Naive thymus-derived CD4-positive, alpha-beta T cell (primary cell): ENCODE measurements at regions not wholly inside any gene's neighbourhood (a gene's known extent, or its start where the extent isn't known, plus 50 kb on each side); places are given as distances from the start of the nearest gene placed in this dataset.
"Not testable (repeated sequence)": the region's sequence is repeated elsewhere in the genome, so short reads cannot be mapped to it uniquely, and the experiment has no call there.

Experiments used
- ATAC-seq: fragments of 150-1000 bp; cut with Tn5 transposase; 2 replicates; pipeline ENCODE4 v1.10.0; 2021; ENCODE audit warnings: mild to moderate bottlenecking, moderate library complexity
- CTCF ChIA-PET: fragments of 350-600 bp; sonication (Branson Sonifier 250); formaldehyde crosslinking; loops from one replicate; lab custom pipeline; 2021; ENCODE audit warnings: antibody characterized with exemption; lab: Charles Lee
- POLR2A ChIA-PET: fragments of 350-600 bp; sonication (Branson Sonifier 250); formaldehyde crosslinking; loops from one replicate; lab custom pipeline; 2021; ENCODE audit warnings: antibody characterized with exemption, inconsistent platforms; lab: Charles Lee
- DNase-seq, 9 donors: peaks; one replicate each; pipeline versions ENCODE4 v3.0.0 to v3.0.0-alpha.2; 2020 to 2022; ENCODE audit warnings: mixed read lengths in 1 of 9
- H3K27ac ChIP-seq: one replicate; pipeline ENCODE4 v1.7.0; 2013; ENCODE audit warnings: mild to moderate bottlenecking, low read depth, low read length, moderate library complexity
- H3K27me3 ChIP-seq, 2 donors: one replicate each; pipeline ENCODE4 v1.7.0; 2013; ENCODE audit warnings: low read length in 2 of 2, mild to moderate bottlenecking in 2 of 2, moderate library complexity in 2 of 2; ENCODE audit not compliant: control insufficient read depth in 2 of 2, insufficient read depth in 2 of 2
- H3K36me3 ChIP-seq, 3 experiments: 1 replicate in 2 of 3; 2 replicates in 1 of 3; pipeline ENCODE4 v1.7.0; 2013; ENCODE audit warnings: low read length in 3 of 3, mild to moderate bottlenecking in 3 of 3, moderate library complexity in 1 of 3; ENCODE audit not compliant: insufficient read depth in 3 of 3, control insufficient read depth in 2 of 3
- H3K4me1 ChIP-seq, 2 donors: one replicate each; pipeline ENCODE4 v1.7.0; 2013; ENCODE audit warnings: low read length in 2 of 2, mild to moderate bottlenecking in 2 of 2, moderate library complexity in 1 of 2; ENCODE audit not compliant: control insufficient read depth in 2 of 2, insufficient read depth in 2 of 2
- H3K4me3 ChIP-seq: 2 replicates; pipeline ENCODE4 v1.7.0; 2013; ENCODE audit warnings: mild to moderate bottlenecking, low read length
- H3K9me3 ChIP-seq, 3 experiments: 1 replicate in 2 of 3; 2 replicates in 1 of 3; pipeline ENCODE4 v1.7.0; 2013; ENCODE audit warnings: low read length in 3 of 3; ENCODE audit not compliant: control insufficient read depth in 2 of 3
- H3K27ac Mint-ChIP-seq, 9 donors: one replicate each; pipeline ENCODE4 v1.8.0; 2020 to 2022; ENCODE audit warnings: mixed read lengths in 9 of 9, mild to moderate bottlenecking in 8 of 9, moderate library complexity in 5 of 9, inconsistent platforms in 2 of 9
- H3K27me3 Mint-ChIP-seq, 5 donors: one replicate each; pipeline ENCODE4 v1.8.0; 2021 to 2022; ENCODE audit warnings: mixed read lengths in 5 of 5, mild to moderate bottlenecking in 1 of 5
- H3K36me3 Mint-ChIP-seq, 5 donors: one replicate each; pipeline ENCODE4 v1.8.0; 2020 to 2022; ENCODE audit warnings: mixed read lengths in 5 of 5, mild to moderate bottlenecking in 3 of 5, inconsistent platforms in 1 of 5
- H3K4me1 Mint-ChIP-seq, 7 donors: one replicate each; pipeline ENCODE4 v1.8.0; 2020 to 2022; ENCODE audit warnings: mixed read lengths in 7 of 7, mild to moderate bottlenecking in 3 of 7, inconsistent platforms in 1 of 7
- H3K4me3 Mint-ChIP-seq, 10 donors: one replicate each; pipeline ENCODE4 v1.8.0; 2020 to 2022; ENCODE audit warnings: mild to moderate bottlenecking in 10 of 10, mixed read lengths in 10 of 10, moderate library complexity in 6 of 10, inconsistent platforms in 2 of 10
- H3K9me3 Mint-ChIP-seq, 11 donors: one replicate each; pipeline ENCODE4 v1.8.0; 2020 to 2022; ENCODE audit warnings: mixed read lengths in 11 of 11, mild to moderate bottlenecking in 4 of 11, inconsistent platforms in 1 of 11, moderate library complexity in 1 of 11
- intact Hi-C, 2 donors: fragments of 100-400 bp; cut with micrococcal nuclease; formaldehyde crosslinking; loops; one replicate each; pipeline ENCODE4 v1.15.1; 2023

DNA sequence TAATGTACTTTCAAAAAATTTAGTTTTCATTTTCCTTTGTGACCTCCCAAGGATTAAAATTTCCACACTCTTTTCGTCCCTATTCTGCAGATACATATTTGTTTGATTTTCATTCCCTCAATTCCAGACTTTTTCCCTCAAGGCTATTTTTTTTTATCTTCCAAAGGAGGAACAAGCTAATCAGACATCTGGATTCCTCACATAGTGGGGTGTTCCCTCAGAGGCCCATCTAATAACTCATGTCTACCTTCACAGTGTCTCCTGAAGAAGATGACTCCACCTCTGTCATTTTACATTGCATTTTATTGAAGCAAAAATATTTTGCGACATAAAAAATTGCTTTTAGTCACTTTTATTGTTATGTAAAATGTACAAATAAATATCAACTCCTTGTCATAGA lies 122.2 kb downstream of the RFPL4B start:
- POLR2A ChIA-PET = no interaction called here

DNA sequence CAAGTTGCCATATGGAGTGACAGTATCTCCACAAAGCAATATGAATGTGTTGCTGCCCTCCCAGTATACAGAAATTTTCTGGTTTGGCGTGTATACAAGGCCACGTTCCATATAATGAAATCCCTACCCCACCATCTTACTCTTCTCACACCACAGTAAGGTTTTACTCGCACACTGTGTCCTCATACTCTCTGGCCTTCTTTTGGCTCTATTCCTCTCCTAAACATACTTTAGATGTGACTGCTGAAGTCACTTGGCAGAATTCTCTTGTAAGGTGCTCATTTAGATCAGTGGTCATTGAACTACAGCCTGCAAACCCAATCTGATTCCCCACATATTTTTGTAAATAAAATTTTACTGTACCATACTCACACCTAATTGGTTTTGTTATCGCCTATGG lies 123.2 kb downstream of the RFPL4B start:
- Mint-ChIP-seq H3K27ac (no peak overlapping the region), H3K36me3 (no peaks in the 10 kb centered on the region), H3K9me3 (peaks cover 0 to 4% (median 0%) of the 10 kb centered on the region in 11 donors), H3K4me3 (no peak overlapping the region), H3K4me1 (no peaks in the 10 kb centered on the region), H3K27me3 (no peaks in the 10 kb centered on the region)
- intact Hi-C loops = no loop called here
- ChIA-PET CTCF (no interaction called here), POLR2A (no interaction called here)
- H3K9me3 ChIP-seq = no peaks in the 10 kb centered on the region
- no peak for ATAC-seq
- H3K27me3 ChIP-seq = peaks cover 0 to 4% of the 10 kb centered on the region in 2 donors
- H3K4me1 ChIP-seq = no peaks in the 10 kb centered on the region
- H3K27ac ChIP-seq = no peak overlapping the region
- no peaks in the 10 kb centered on the region for H3K36me3 ChIP-seq
- no peak for DNase-seq
- no peak overlapping the region for H3K4me3 ChIP-seq

More for the DNA sequence above, 122.2 kb downstream of the RFPL4B start:
- Mint-ChIP-seq H3K27ac (no peak overlapping the region), H3K9me3 (peaks cover 0 to 4% (median 0%) of the 10 kb centered on the region in 11 donors), H3K4me1 (no peaks in the 10 kb centered on the region), H3K36me3 (no peaks in the 10 kb centered on the region), H3K4me3 (no peak overlapping the region), H3K27me3 (no peaks in the 10 kb centered on the region)
- H3K4me1 ChIP-seq = no peaks in the 10 kb centered on the region
- DNase-seq (no peak), ATAC-seq (no peak)
- no peak overlapping the region for H3K4me3 ChIP-seq
- H3K36me3 ChIP-seq = no peaks in the 10 kb centered on the region
- no peaks in the 10 kb centered on the region for H3K9me3 ChIP-seq
- H3K27ac ChIP-seq = no peak overlapping the region
- H3K27me3 ChIP-seq = peaks cover 0 to 4% of the 10 kb centered on the region in 2 donors
- CTCF ChIA-PET = no interaction called here
- intact Hi-C loops = no loop called here

DNA sequence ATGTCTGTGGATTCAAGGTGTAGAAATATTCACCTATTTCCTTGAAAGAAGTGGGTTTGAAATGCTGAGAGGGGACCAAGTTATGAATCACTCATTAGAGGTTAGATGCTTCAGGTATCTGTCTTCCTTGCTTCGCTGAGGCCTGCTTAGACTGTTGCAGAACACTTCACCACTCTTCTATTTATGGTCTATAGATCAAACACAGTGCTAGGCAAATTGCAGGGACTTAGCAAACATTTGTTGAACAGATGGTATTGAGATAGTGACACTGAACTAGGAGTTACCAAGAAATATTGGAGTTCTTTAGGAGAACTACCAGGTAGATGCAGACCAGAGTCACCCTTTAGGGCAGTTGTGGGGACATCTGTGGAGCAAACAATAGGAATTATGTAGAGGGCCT lies 123.8 kb downstream of the RFPL4B start:
- H3K36me3 ChIP-seq = no peaks in the 10 kb centered on the region
- no peak overlapping the region for H3K27ac ChIP-seq
- ATAC-seq = no peak
- Mint-ChIP-seq H3K36me3 (no peaks in the 10 kb centered on the region), H3K4me3 (no peak overlapping the region), H3K9me3 (peaks cover 0 to 4% (median 0%) of the 10 kb centered on the region in 11 donors), H3K27me3 (peaks cover 0 to under 1% (median 0%) of the 10 kb centered on the region in 5 donors), H3K4me1 (no peaks in the 10 kb centered on the region), H3K27ac (no peak overlapping the region)
- H3K4me1 ChIP-seq = no peaks in the 10 kb centered on the region
- POLR2A ChIA-PET = no interaction called here
- intact Hi-C loops = no loop called here
- no peak for DNase-seq
- CTCF ChIA-PET = no interaction called here
- no peaks in the 10 kb centered on the region for H3K9me3 ChIP-seq
- no peak overlapping the region for H3K4me3 ChIP-seq
- H3K27me3 ChIP-seq = peaks cover 0 to 4% of the 10 kb centered on the region in 2 donors

DNA sequence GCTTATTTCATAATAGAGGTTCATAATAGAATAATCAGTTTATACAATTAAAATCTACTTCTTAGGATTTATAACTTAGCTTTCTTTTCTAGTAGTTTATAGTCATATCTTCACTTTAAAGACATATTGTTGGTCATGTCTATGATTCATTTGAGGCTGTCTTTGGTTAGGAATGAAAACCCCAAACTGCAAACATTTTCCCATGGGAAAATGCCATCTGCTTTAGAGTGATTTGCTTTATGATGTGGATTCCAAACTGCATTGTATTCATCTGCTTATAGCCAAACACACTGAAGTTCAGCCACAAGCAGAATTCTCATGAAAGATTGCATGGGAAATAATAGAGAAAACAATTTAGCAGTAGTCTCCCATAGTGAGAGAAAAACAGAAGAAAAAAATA lies 128.0 kb downstream of the RFPL4B start:
- intact Hi-C loops = no loop called here
- POLR2A ChIA-PET = no interaction called here

DNA sequence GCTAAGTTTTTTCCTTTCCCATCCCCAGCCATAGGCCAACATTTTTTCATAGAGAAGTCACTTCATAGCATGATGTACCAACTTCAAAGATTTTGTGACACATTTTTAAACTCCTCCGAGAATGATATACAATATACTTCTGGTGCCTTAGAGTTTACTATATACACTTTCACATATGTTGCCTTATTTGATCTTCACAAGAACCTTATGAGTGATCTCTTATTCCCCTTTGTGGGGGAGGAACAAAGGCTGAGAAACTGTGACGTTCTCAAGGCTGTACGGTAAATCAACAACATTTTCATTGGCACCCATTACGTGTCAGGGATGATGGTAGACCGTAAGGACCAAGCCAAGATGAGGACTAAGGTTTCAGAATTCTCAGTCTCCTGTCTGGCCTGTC lies 130.0 kb downstream of the RFPL4B start:
- H3K4me3 ChIP-seq = no peak overlapping the region
- no peaks in the 10 kb centered on the region for H3K9me3 ChIP-seq
- no peak overlapping the region for H3K27ac Mint-ChIP-seq
- H3K9me3 Mint-ChIP-seq = peaks cover 0 to 16% (median 0%) of the 10 kb centered on the region in 11 donors
- H3K4me1 Mint-ChIP-seq = no peaks in the 10 kb centered on the region
- POLR2A ChIA-PET = no interaction called here
- H3K27me3 ChIP-seq = no peaks in the 10 kb centered on the region
- no peaks in the 10 kb centered on the region for H3K36me3 Mint-ChIP-seq
- no peak for DNase-seq
- H3K36me3 ChIP-seq = no peaks in the 10 kb centered on the region
- peaks cover 0 to 10% (median 0%) of the 10 kb centered on the region in 5 donors for H3K27me3 Mint-ChIP-seq
- intact Hi-C loops = no loop called here
- CTCF ChIA-PET = no interaction called here
- no peak overlapping the region for H3K4me3 Mint-ChIP-seq
- no peak overlapping the region for H3K27ac ChIP-seq
- ATAC-seq = no peak
- H3K4me1 ChIP-seq = no peaks in the 10 kb centered on the region

More for the DNA sequence above, 128.0 kb downstream of the RFPL4B start:
- Histone ChIP-seq H3K27ac (no peak overlapping the region), H3K4me3 (no peak overlapping the region), H3K9me3 (no peaks in the 10 kb centered on the region), H3K27me3 (no peaks in the 10 kb centered on the region), H3K4me1 (no peaks in the 10 kb centered on the region), H3K36me3 (no peaks in the 10 kb centered on the region)
- peaks cover 0 to 10% (median 0%) of the 10 kb centered on the region in 5 donors for H3K27me3 Mint-ChIP-seq
- H3K4me1 Mint-ChIP-seq = no peaks in the 10 kb centered on the region
- CTCF ChIA-PET = no interaction called here
- no peak overlapping the region for H3K4me3 Mint-ChIP-seq
- no peak overlapping the region for H3K27ac Mint-ChIP-seq
- DNase-seq (no peak), ATAC-seq (no peak)
- peaks cover 0 to 11% (median 0%) of the 10 kb centered on the region in 11 donors for H3K9me3 Mint-ChIP-seq
- H3K36me3 Mint-ChIP-seq = no peaks in the 10 kb centered on the region

DNA sequence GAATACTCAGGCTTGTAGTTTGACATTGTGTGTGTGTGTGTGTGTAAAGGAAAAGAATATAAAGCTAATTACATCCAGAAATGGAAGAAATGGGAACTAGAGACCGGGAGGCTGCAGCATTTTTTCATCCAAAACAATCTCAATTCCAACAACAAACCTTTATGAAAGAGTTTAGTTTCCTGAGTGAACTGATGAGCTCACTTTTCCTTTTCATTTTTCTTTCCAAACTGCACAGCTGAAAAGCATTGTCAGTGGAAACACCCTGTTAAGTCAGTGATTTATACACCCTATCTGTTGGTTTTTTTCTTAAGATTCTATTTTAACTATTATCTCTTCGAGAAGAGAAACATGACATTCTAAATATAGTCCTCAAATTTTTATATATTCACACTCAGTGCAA lies 130.9 kb downstream of the RFPL4B start:
- Mint-ChIP-seq H3K36me3 (no peaks in the 10 kb centered on the region), H3K27ac (no peak overlapping the region), H3K27me3 (peaks cover 0 to 10% (median 0%) of the 10 kb centered on the region in 5 donors), H3K9me3 (peaks cover 0 to 16% (median 0%) of the 10 kb centered on the region in 11 donors), H3K4me1 (no peaks in the 10 kb centered on the region), H3K4me3 (no peak overlapping the region)
- ATAC-seq (no peak), DNase-seq (no peak)
- CTCF ChIA-PET = no interaction called here
- no peaks in the 10 kb centered on the region for H3K27me3 ChIP-seq
- intact Hi-C loops = no loop called here
- H3K9me3 ChIP-seq = no peaks in the 10 kb centered on the region
- POLR2A ChIA-PET = no interaction called here
- no peak overlapping the region for H3K4me3 ChIP-seq
- no peak overlapping the region for H3K27ac ChIP-seq
- no peaks in the 10 kb centered on the region for H3K36me3 ChIP-seq
- H3K4me1 ChIP-seq = no peaks in the 10 kb centered on the region

DNA sequence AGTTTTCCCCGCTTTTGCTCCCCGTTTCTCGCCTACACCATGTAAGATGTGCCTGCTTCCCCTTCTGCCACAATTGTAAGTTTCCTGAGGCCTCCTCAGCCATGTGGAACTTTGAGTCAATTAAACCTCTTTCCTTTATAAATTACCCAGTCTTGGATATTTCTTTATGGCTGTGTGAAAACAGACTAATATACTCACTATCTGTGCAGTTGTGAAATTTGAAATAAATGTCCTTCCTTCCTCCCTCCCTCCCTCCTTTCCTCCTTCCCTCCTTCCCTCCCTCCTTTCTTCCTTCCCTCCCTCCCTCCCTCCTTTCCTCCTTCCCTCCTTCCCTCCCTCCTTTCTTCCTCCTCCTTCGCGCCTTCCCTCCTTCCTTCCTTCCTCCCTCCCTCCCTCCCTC lies 132.8 kb downstream of the RFPL4B start:
- H3K36me3 ChIP-seq, DNase-seq, H3K27me3 Mint-ChIP-seq, H3K4me1 ChIP-seq, H3K4me1 Mint-ChIP-seq, CTCF ChIA-PET, H3K36me3 Mint-ChIP-seq, H3K27ac Mint-ChIP-seq, H3K4me3 Mint-ChIP-seq, POLR2A ChIA-PET, H3K27ac ChIP-seq, H3K9me3 ChIP-seq, H3K4me3 ChIP-seq, intact Hi-C loops, ATAC-seq, H3K27me3 ChIP-seq: not testable (repeated sequence)
- H3K9me3 Mint-ChIP-seq = peaks cover 0 to 16% (median 0%) of the 10 kb centered on the region in 11 donors
